ENCODE measurements at regions not wholly inside any gene's neighbourhood (a gene's known extent, or its start where the extent isn't known, plus 50 kb on each side); places are given as distances from the start of the nearest gene placed in this dataset.

- TF ChIP-seq CTCF (conservative IDR thresholded peaks at IDR 0.05; ENCODE audit: low read length): no peak
- no peak for TF ChIP-seq EZH2phosphoT487 (IDR thresholded peaks at IDR 0.05; ENCODE audit: borderline replicate concordance, low read depth, low read length)
Measured at GRCh38 chr6:54060286-54060685, 51.0 kb upstream of the MLIP start.
